Adrenal gland (tissue), 9 donors: ENCODE measurements at regions not wholly inside any gene's neighbourhood (a gene's known extent, or its start where the extent isn't known, plus 50 kb on each side); places are given as distances from the start of the nearest gene placed in this dataset.
"Not testable (repeated sequence)": the region's sequence is repeated elsewhere in the genome, so short reads cannot be mapped to it uniquely, and the experiment has no call there.

Source experiments
- DNase-seq, 7 donors: peaks; one replicate each; pipeline ENCODE4 v3.0.0-alpha.2; 2019 to 2020
- H3K27ac ChIP-seq, 5 donors: fragments of 200-600 bp; sonication (generic) in 4 of 5; 1 replicate in 3 of 5; 2 replicates in 2 of 5; pipeline versions ENCODE4 v1.5.1 to v1.8.0; 2016 to 2020; ENCODE audit warnings: mild to moderate bottlenecking in 1 of 5
- H3K27me3 ChIP-seq: fragments of 200-600 bp; 2 replicates; pipeline ENCODE4 v1.8.0; 2021
- H3K36me3 ChIP-seq, 2 donors: fragments of 200-600 bp; replicated peaks in 1 of 2; 1 replicate in 1 of 2; 2 replicates in 1 of 2; pipeline versions ENCODE4 v1.5.1 to v1.8.0; 2018 to 2022
- H3K4me1 ChIP-seq, 2 donors: fragments of 200-600 bp; replicated peaks in 1 of 2; 1 replicate in 1 of 2; 2 replicates in 1 of 2; pipeline versions ENCODE4 v1.5.1 to v1.8.0; 2018 to 2021
- H3K4me3 ChIP-seq, 4 donors: fragments of 200-600 bp; sonication (generic) in 3 of 4; one replicate each; pipeline ENCODE4 v1.5.1; 2016 to 2018
- H3K9me3 ChIP-seq, 3 donors: fragments of 200-600 bp; sonication (generic) in 1 of 3; replicated peaks in 1 of 3; 1 replicate in 2 of 3; 2 replicates in 1 of 3; pipeline versions ENCODE4 v1.5.1 to v1.8.0; 2016 to 2021
- CTCF ChIP-seq, 6 experiments: fragments of 450-650 bp in 4 of 6; fragments of 200-600 bp in 2 of 6; sonication (generic) in 1 of 6; IDR thresholded peaks; 1 replicate in 5 of 6; 2 replicates in 1 of 6; pipeline versions ENCODE4 v1.5.1 to v1.8.0; 2016 to 2021; ENCODE audit warnings: antibody characterized with exemption in 6 of 6, mild to moderate bottlenecking in 2 of 6, moderate library complexity in 1 of 6
- POLR2A ChIP-seq, 2 donors: fragments of 450-650 bp; IDR thresholded peaks; one replicate each; pipeline ENCODE4 v1.6.1; 2017; ENCODE audit warnings: antibody characterized with exemption in 2 of 2, mild to moderate bottlenecking in 2 of 2, moderate library complexity in 1 of 2
- WGBS, 4 donors: extraction: QIAGEN DNeasy Blood & Tissue Kit in 2 of 4; methylation state at CpG; one replicate each; pipeline versions ENCODE4 v1.1.5 to v1.1.7; 2013 to 2017; 5-methylcytosine and 5-hydroxymethylcytosine counted together
- intact Hi-C, 2 donors: fragments of 100-400 bp; cut with DNase I; formaldehyde crosslinking; loops; one replicate each; pipeline versions ENCODE4 v1.14.1 to v1.15.0; 2022 to 2023
- donor health status: healthy with polysubstance abuse.
- donor health status: Bipolar disorder and iron deficiency.
- donor health status: DM: yes; HTN: yes; CAD: no.
- donor health status: DM: no; HTN: no; CAD: no.
- donor health status: DM: no; HTN: no; CAD: no.

- Histone ChIP-seq H3K27ac (no peak overlapping the region), H3K36me3 (no peaks in the 10 kb centered on the region), H3K4me3 (no peak overlapping the region), H3K9me3 (no peaks in the 10 kb centered on the region), H3K27me3 (no peaks in the 10 kb centered on the region), H3K4me1 (no peaks in the 10 kb centered on the region)
- WGBS, 4 donors, result 79 to 85% (median 82%) methylated on average over 7 of the region's 7 CpGs
- intact Hi-C loops, result no loop called here
- TF ChIP-seq CTCF (IDR thresholded peaks at IDR 0.05) (no peak), POLR2A (IDR thresholded peaks at IDR 0.05) (no peak)
- DNase-seq, result no peak
Measured at GRCh38 chr6:25157183-25157582, 122.0 kb upstream of the CARMIL1 start.

GRCh38 chr6:25157842-25158241 is 121.3 kb upstream of the CARMIL1 start:
- H3K36me3 ChIP-seq, result no peaks in the 10 kb centered on the region
- no peak overlapping the region for H3K4me3 ChIP-seq
- WGBS, 4 donors, result 87 to 95% (median 93%) methylated on average over 5 of the region's 5 CpGs
- H3K4me1 ChIP-seq, result no peaks in the 10 kb centered on the region
- no peak for DNase-seq
- TF ChIP-seq POLR2A (IDR thresholded peaks at IDR 0.05) (no peak), CTCF (IDR thresholded peaks at IDR 0.05) (no peak)
- no peaks in the 10 kb centered on the region for H3K27me3 ChIP-seq
- intact Hi-C loops, result no loop called here
- no peak overlapping the region for H3K27ac ChIP-seq
- H3K9me3 ChIP-seq, result no peaks in the 10 kb centered on the region

- H3K9me3 ChIP-seq, H3K27me3 ChIP-seq, DNase-seq, H3K4me1 ChIP-seq, H3K27ac ChIP-seq, intact Hi-C loops, H3K36me3 ChIP-seq, H3K4me3 ChIP-seq: not testable (repeated sequence)
Measured at GRCh38 chr6:25160134-25160533, 119.0 kb upstream of the CARMIL1 start.

- no peak overlapping the region for H3K4me3 ChIP-seq
Measured at GRCh38 chr6:25165177-25165576, 114.0 kb upstream of the CARMIL1 start.

More at GRCh38 chr6:25165177-25165576, 114.0 kb upstream of the CARMIL1 start:
- Histone ChIP-seq H3K27me3 (no peaks in the 10 kb centered on the region), H3K27ac (no peak overlapping the region), H3K4me1 (peaks cover 7 to 9% of the 10 kb centered on the region in 2 donors), H3K9me3 (no peaks in the 10 kb centered on the region), H3K36me3 (no peaks in the 10 kb centered on the region)
- TF ChIP-seq POLR2A (IDR thresholded peaks at IDR 0.05) (no peak), CTCF (IDR thresholded peaks at IDR 0.05) (no peak)
- WGBS, 4 donors, result 89 to 96% (median 93%) methylated on average over 7 of the region's 7 CpGs
- DNase-seq, result no peak
- intact Hi-C loops, result no loop called here
